Panc1 (cell line): ENCODE measurements at regions not wholly inside any gene's neighbourhood (a gene's known extent, or its start where the extent isn't known, plus 50 kb on each side); places are given as distances from the start of the nearest gene placed in this dataset.

ENCODE experiments used
- ATAC-seq: fragments of 200-7000 bp; cut with Tn5 transposase; 2 replicates; pipeline ENCODE4 v1.9.1; 2020; ENCODE audit warnings: mild to moderate bottlenecking, moderate library complexity
- BruUV-seq: library from RNA; stranded (reverse); fragments of 400-500 nt; replicated peaks from 2 replicates; lab custom pipeline; 2021; lab: Mats Ljungman, UMichigan
- CTCF ChIA-PET: fragments of 300-600 bp; sonication (Branson Sonifier 250); formaldehyde crosslinking; loops from one replicate; lab custom pipeline; 2022; ENCODE audit warnings: antibody characterized with exemption; lab: Charles Lee
- POLR2A ChIA-PET: fragments of 300-600 bp; sonication (Branson Sonifier 250); formaldehyde crosslinking; loops from one replicate; lab custom pipeline; 2022; ENCODE audit warnings: antibody characterized with exemption; lab: Charles Lee
- DNase-seq: peaks from one replicate; pipeline ENCODE4 v3.0.0-alpha.2; 2010; ENCODE audit warnings: low read depth, low spot score
- H3K27ac ChIP-seq: 2 replicates; pipeline ENCODE4 v1.5.1; 2011; ENCODE audit warnings: mild to moderate bottlenecking, low read length, inconsistent platforms
- H3K27me3 ChIP-seq: fragments of 200-500 bp; sonication (Bioruptor generic); 2 replicates; pipeline ENCODE4 v1.6.0; 2014; ENCODE audit warnings: low read length, inconsistent platforms; ENCODE audit not compliant: control insufficient read depth, insufficient read depth
- H3K36me3 ChIP-seq: fragments of 200-500 bp; sonication (Bioruptor generic); 2 replicates; pipeline ENCODE4 v1.5.1; 2014; ENCODE audit warnings: inconsistent platforms, mild to moderate bottlenecking, low read length, moderate library complexity; ENCODE audit not compliant: control insufficient read depth, insufficient read depth
- H3K4me1 ChIP-seq: 2 replicates; pipeline ENCODE4 v1.5.1; 2011; ENCODE audit warnings: inconsistent platforms, mild to moderate bottlenecking, low read length, moderate library complexity; ENCODE audit not compliant: control insufficient read depth, insufficient read depth
- H3K4me3 ChIP-seq, 2 experiments: 2 replicates each; pipeline ENCODE4 v1.5.1; 2011 to 2012; ENCODE audit warnings: low read depth in 2 of 2, low read length in 2 of 2, mild to moderate bottlenecking in 2 of 2, inconsistent platforms in 1 of 2, moderate library complexity in 1 of 2
- H3K9me3 ChIP-seq: fragments of 200-500 bp; sonication (Bioruptor generic); 2 replicates; pipeline ENCODE4 v1.5.1; 2014; ENCODE audit warnings: low read depth, mild to moderate bottlenecking, inconsistent platforms, low read length, moderate library complexity; ENCODE audit not compliant: control insufficient read depth, insufficient read depth
- CTCF ChIP-seq: fragments of 450-650 bp; IDR thresholded peaks from 2 replicates; pipeline ENCODE4 v1.5.1; 2017; ENCODE audit warnings: mild to moderate bottlenecking
- POLR2AphosphoS5 ChIP-seq: IDR thresholded peaks from 2 replicates; pipeline ENCODE4 v1.6.1; 2012; ENCODE audit warnings: mild to moderate bottlenecking, low read depth, low read length, moderate library complexity
- REST ChIP-seq, 2 experiments: IDR thresholded peaks; 2 replicates each; pipeline ENCODE4 v1.6.1; 2011 to 2012; ENCODE audit warnings: low read depth in 2 of 2, control low read depth in 1 of 2, low read length in 1 of 2, mild to moderate bottlenecking in 1 of 2, moderate library complexity in 1 of 2; ENCODE audit not compliant: insufficient read depth in 1 of 2
- SIN3A ChIP-seq: IDR thresholded peaks from 2 replicates; pipeline ENCODE4 v1.6.1; 2012; ENCODE audit warnings: low read depth, mild to moderate bottlenecking, low read length, moderate library complexity, borderline replicate concordance; ENCODE audit not compliant: insufficient read depth
- TCF7L2 ChIP-seq: IDR thresholded peaks from 2 replicates; pipeline ENCODE4 v1.6.1; 2011; ENCODE audit warnings: mild to moderate bottlenecking, low read depth, low read length, inconsistent platforms
- in situ Hi-C: cut with HindIII; loops from 2 replicates; pipeline ENCODE4 v1.10.0; 2016; ENCODE audit warnings: low sequenced_read_pairs, low pct_unique_long_range_greater_than_20kb
- intact Hi-C: fragments of 100-400 bp; cut with micrococcal nuclease; formaldehyde crosslinking; loops from one replicate; pipeline ENCODE4 v1.10.0; 2022; ENCODE audit not compliant: unreplicated experiment

- no peaks in the 10 kb centered on the region for H3K36me3 ChIP-seq
- H3K27me3 ChIP-seq = no peaks in the 10 kb centered on the region
- no peak overlapping the region for H3K27ac ChIP-seq
- no TSS peak for BruUV-seq
- in situ Hi-C loops (no loop called here), intact Hi-C loops (no loop called here)
- ChIA-PET CTCF (no interaction called here), POLR2A (no interaction called here)
- no peak overlapping the region for H3K4me3 ChIP-seq
- DNase-seq (no peak), ATAC-seq (no peak)
- H3K4me1 ChIP-seq = no peaks in the 10 kb centered on the region
- no peaks in the 10 kb centered on the region for H3K9me3 ChIP-seq
- TF ChIP-seq CTCF (no peak), TCF7L2 (no peak), REST (IDR thresholded peaks at IDR 0.05; ENCODE audit: insufficient read depth in 1 of 2, low read depth in 2 of 2, low read length in 1 of 2) (no peak), SIN3A (no peak), POLR2AphosphoS5 (no peak)
Observed at GRCh38 chr5:62682059-62682458, 103.4 kb downstream of the LRRC70 start.

GRCh38 chr5:62681117-62681850, 102.7 kb downstream of the LRRC70 start:
- Histone ChIP-seq H3K36me3 (no peaks in the 10 kb centered on the region), H3K27me3 (no peaks in the 10 kb centered on the region), H3K9me3 (no peaks in the 10 kb centered on the region), H3K27ac (no peak overlapping the region), H3K4me1 (no peaks in the 10 kb centered on the region), H3K4me3 (no peak overlapping the region)
- no peak for ATAC-seq
- DNase-seq = no peak
- no peak for TF ChIP-seq REST (IDR thresholded peaks at IDR 0.05; ENCODE audit: insufficient read depth in 1 of 2, low read depth in 2 of 2, low read length in 1 of 2)
- ChIA-PET POLR2A (no interaction called here), CTCF (no interaction called here)
- intact Hi-C loops = no loop called here
- no TSS peak for BruUV-seq
- in situ Hi-C loops = no loop called here
